SU-DHL-6 (cell line): ENCODE measurements at regions not wholly inside any gene's neighbourhood (a gene's known extent, or its start where the extent isn't known, plus 50 kb on each side); places are given as distances from the start of the nearest gene placed in this dataset.

Experiments used
- H2AFZ ChIP-seq: fragments of 200-600 bp; sonication (generic); 2 replicates; pipeline ENCODE4 v1.6.1; 2014; ENCODE audit warnings: low read depth, mild to moderate bottlenecking, moderate library complexity, mixed read lengths, antibody characterized with exemption, low read length; ENCODE audit not compliant: severe bottlenecking
- H3F3A ChIP-seq: fragments of 200-600 bp; shearing (Covaris generic); 2 replicates; pipeline ENCODE4 v1.6.0; 2016; ENCODE audit warnings: antibody characterized with exemption, mild to moderate bottlenecking; ENCODE audit not compliant: insufficient read depth
- H3K27ac ChIP-seq: fragments of 200-600 bp; sonication (generic); 2 replicates; pipeline ENCODE4 v1.5.1; 2016; ENCODE audit warnings: low read depth, mild to moderate bottlenecking, low read length, moderate library complexity, mixed read lengths
- H3K27me3 ChIP-seq: fragments of 200-600 bp; sonication (generic), shearing (Covaris generic); 2 replicates; pipeline ENCODE4 v1.6.0; 2014; ENCODE audit warnings: mild to moderate bottlenecking, low read length
- H3K36me3 ChIP-seq: fragments of 200-600 bp; sonication (generic); 2 replicates; pipeline ENCODE4 v1.6.1; 2014; ENCODE audit warnings: mild to moderate bottlenecking, low read length, mixed read lengths
- H3K4me2 ChIP-seq: fragments of 300-600, 200-600 bp; shearing (Covaris generic), sonication (generic); 2 replicates; pipeline ENCODE4 v1.6.0; 2014; ENCODE audit warnings: low read length, low read depth, mild to moderate bottlenecking; ENCODE audit not compliant: poor library complexity, severe bottlenecking
- H3K4me3 ChIP-seq: fragments of 200-600 bp; sonication (generic); 2 replicates; pipeline ENCODE4 v1.5.1; 2014; ENCODE audit warnings: antibody characterized with exemption, low read length, mild to moderate bottlenecking, mixed read lengths; ENCODE audit not compliant: insufficient read depth, poor library complexity, severe bottlenecking
- H3K79me2 ChIP-seq: fragments of 200-600 bp; sonication (generic); 2 replicates; pipeline ENCODE4 v1.6.1; 2014; ENCODE audit warnings: mild to moderate bottlenecking, low read length, moderate library complexity; ENCODE audit not compliant: insufficient read depth
- H3K9ac ChIP-seq: fragments of 200-600 bp; sonication (generic); 2 replicates; pipeline ENCODE4 v1.7.0; 2014; ENCODE audit warnings: mild to moderate bottlenecking, low read length
- H3K9me2 ChIP-seq: fragments of 200-600 bp; sonication (generic); replicated peaks from 2 replicates; pipeline ENCODE4 v1.6.1; 2014; ENCODE audit warnings: low read length; ENCODE audit not compliant: insufficient read depth
- H3K9me3 ChIP-seq: fragments of 200-600 bp; sonication (generic); 2 replicates; pipeline ENCODE4 v1.6.1; 2014; ENCODE audit warnings: low read length, mixed read lengths; ENCODE audit not compliant: insufficient read depth
- H4K20me1 ChIP-seq: fragments of 200-600 bp; sonication (generic); 2 replicates; pipeline ENCODE4 v1.6.1; 2014; ENCODE audit warnings: low read depth, mild to moderate bottlenecking, antibody characterized with exemption, low read length, moderate library complexity, mixed read lengths
- EZH2phosphoT487 ChIP-seq: fragments of 200-600 bp; sonication (generic), shearing (Covaris generic); conservative IDR thresholded peaks from 2 replicates; pipeline ENCODE4 v1.6.1; 2018; ENCODE audit warnings: mild to moderate bottlenecking, antibody characterized with exemption, low read length, moderate library complexity, mixed read lengths
- TF ChIP-seq, protein P1 (sequence below): fragments of 200-600 bp; sonication (generic); IDR thresholded peaks from one replicate; pipeline ENCODE4 v1.5.1; 2017; ENCODE audit warnings: antibody characterized with exemption, mild to moderate bottlenecking, low read length, moderate library complexity; ENCODE audit not compliant: insufficient read depth, poor library complexity, severe bottlenecking

DNA sequence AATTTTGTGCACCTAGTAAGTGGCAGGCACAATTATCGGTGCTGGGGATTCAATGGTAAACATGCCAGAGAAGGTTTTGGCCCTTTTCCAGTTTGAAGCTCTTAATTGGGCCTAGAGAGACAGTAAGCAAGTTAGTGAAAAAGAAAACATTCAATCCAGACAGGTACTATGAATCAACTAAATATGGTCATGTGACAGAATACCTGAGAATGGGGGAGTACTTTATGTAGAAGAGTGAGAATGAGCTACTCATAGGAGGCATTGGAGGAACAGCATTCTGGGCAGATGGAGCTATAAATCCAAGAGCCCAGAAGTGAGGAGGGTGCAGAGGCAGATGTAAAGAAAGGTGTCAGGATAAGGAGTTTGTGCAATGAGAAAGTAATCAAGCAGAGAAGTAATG, 1017.9 kb downstream of the ADGRL2 start:
- Histone ChIP-seq H3K36me3 (no peaks in the 10 kb centered on the region), H3K9me2 (no peaks in the 10 kb centered on the region), H3F3A (no peaks in the 10 kb centered on the region), H3K27me3 (no peaks in the 10 kb centered on the region), H3K79me2 (no peaks in the 10 kb centered on the region), H4K20me1 (no peaks in the 10 kb centered on the region), H2AFZ (peak overlapping the region; percentile 36), H3K4me3 (no peak overlapping the region), H3K9ac (no peak overlapping the region), H3K4me2 (no peak overlapping the region), H3K9me3 (no peaks in the 10 kb centered on the region), H3K27ac (no peak overlapping the region)
- TF ChIP-seq, protein P1, sequence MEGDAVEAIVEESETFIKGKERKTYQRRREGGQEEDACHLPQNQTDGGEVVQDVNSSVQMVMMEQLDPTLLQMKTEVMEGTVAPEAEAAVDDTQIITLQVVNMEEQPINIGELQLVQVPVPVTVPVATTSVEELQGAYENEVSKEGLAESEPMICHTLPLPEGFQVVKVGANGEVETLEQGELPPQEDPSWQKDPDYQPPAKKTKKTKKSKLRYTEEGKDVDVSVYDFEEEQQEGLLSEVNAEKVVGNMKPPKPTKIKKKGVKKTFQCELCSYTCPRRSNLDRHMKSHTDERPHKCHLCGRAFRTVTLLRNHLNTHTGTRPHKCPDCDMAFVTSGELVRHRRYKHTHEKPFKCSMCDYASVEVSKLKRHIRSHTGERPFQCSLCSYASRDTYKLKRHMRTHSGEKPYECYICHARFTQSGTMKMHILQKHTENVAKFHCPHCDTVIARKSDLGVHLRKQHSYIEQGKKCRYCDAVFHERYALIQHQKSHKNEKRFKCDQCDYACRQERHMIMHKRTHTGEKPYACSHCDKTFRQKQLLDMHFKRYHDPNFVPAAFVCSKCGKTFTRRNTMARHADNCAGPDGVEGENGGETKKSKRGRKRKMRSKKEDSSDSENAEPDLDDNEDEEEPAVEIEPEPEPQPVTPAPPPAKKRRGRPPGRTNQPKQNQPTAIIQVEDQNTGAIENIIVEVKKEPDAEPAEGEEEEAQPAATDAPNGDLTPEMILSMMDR = no peak
- no peak for TF ChIP-seq EZH2phosphoT487

DNA sequence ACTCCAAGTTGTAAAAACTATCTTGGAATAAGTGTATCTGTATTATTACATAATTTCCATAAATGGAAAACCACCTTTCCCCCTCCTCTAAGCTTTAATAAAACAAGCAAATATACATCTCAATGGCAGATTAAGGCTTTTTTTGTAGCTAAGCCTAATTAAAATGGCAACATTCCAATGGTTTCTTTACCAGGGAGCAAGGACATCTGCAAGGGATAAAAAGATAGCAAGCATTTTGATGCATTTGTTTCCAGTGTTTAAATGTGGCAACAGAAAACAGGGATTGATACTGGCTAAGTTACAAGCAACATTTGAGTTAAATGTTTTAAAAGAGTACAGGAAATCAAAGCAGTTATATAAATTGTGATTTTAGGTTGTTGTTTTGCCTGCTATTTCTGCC, 1012.7 kb downstream of the ADGRL2 start:
- H3K9ac ChIP-seq = no peak overlapping the region
- no peaks in the 10 kb centered on the region for H3K9me2 ChIP-seq
- H3K36me3 ChIP-seq = no peaks in the 10 kb centered on the region
- TF ChIP-seq, protein P1 = no peak
- TF ChIP-seq EZH2phosphoT487 = no peak
- no peaks in the 10 kb centered on the region for H4K20me1 ChIP-seq
- H3K4me2 ChIP-seq = no peak overlapping the region
- H3K4me3 ChIP-seq = no peak overlapping the region
- H3K27me3 ChIP-seq = no peaks in the 10 kb centered on the region
- no peaks in the 10 kb centered on the region for H3F3A ChIP-seq
- H3K27ac ChIP-seq = no peak overlapping the region
- H2AFZ ChIP-seq = no peak overlapping the region
- no peaks in the 10 kb centered on the region for H3K9me3 ChIP-seq
- no peaks in the 10 kb centered on the region for H3K79me2 ChIP-seq

DNA sequence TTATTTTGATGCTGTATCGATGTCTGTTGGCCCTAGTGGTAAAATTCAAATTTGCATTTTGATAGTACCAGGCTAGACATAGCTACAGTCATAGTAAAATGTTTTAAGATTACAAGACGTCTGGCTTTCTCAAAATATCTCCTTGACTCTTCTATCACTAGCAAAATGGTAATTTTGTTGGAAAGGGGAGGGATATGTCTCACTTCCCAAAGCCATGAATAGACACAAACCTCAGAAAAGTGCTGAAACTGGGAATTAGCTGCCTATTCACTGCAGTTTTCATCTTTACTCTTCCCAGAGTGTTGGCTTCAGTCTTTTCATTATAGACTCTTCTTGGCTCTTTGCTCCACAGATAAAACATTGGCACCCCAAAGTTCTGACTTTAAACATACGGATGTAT, 1009.9 kb downstream of the ADGRL2 start:
- H4K20me1 ChIP-seq = no peaks in the 10 kb centered on the region
- H3F3A ChIP-seq = no peaks in the 10 kb centered on the region
- no peaks in the 10 kb centered on the region for H3K9me3 ChIP-seq
- no peak overlapping the region for H3K9ac ChIP-seq
- TF ChIP-seq, protein P1 = no peak
- TF ChIP-seq EZH2phosphoT487 = no peak
- no peaks in the 10 kb centered on the region for H3K36me3 ChIP-seq
- no peaks in the 10 kb centered on the region for H3K27me3 ChIP-seq
- H3K4me2 ChIP-seq = no peak overlapping the region
- no peaks in the 10 kb centered on the region for H3K79me2 ChIP-seq
- no peaks in the 10 kb centered on the region for H3K9me2 ChIP-seq
- no peak overlapping the region for H2AFZ ChIP-seq
- no peak overlapping the region for H3K4me3 ChIP-seq
- H3K27ac ChIP-seq = no peak overlapping the region

DNA sequence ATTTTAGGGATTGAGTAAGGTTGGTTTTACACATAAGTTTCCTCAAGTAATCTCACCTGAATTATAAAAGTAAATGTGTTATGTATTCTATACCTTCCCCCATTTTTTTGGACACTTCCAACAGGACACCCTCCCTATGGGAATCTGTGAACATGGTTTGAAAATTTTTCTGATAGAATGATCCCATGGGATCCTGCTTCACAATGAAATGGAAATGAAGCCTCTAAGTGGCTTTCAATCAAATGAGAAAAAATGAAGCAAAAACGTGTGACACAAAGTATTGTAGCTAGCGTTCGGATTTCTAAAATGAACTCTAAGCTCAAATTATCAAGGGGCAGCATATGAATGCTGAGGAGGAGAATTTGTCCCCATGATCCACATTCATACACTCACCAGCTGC, 1006.8 kb downstream of the ADGRL2 start:
- H3F3A ChIP-seq = no peaks in the 10 kb centered on the region
- TF ChIP-seq, protein P1 = no peak
- TF ChIP-seq EZH2phosphoT487 = no peak
- no peaks in the 10 kb centered on the region for H3K9me2 ChIP-seq
- H3K4me3 ChIP-seq = no peak overlapping the region
- no peaks in the 10 kb centered on the region for H3K36me3 ChIP-seq
- no peaks in the 10 kb centered on the region for H3K9me3 ChIP-seq
- H4K20me1 ChIP-seq = no peaks in the 10 kb centered on the region
- H3K79me2 ChIP-seq = no peaks in the 10 kb centered on the region
- H3K9ac ChIP-seq = no peak overlapping the region
- no peak overlapping the region for H2AFZ ChIP-seq
- H3K27ac ChIP-seq = no peak overlapping the region
- H3K27me3 ChIP-seq = no peaks in the 10 kb centered on the region
- no peak overlapping the region for H3K4me2 ChIP-seq
